ENCODE measurements at regions not wholly inside any gene's neighbourhood (a gene's known extent, or its start where the extent isn't known, plus 50 kb on each side); places are given as distances from the start of the nearest gene placed in this dataset.

DNA sequence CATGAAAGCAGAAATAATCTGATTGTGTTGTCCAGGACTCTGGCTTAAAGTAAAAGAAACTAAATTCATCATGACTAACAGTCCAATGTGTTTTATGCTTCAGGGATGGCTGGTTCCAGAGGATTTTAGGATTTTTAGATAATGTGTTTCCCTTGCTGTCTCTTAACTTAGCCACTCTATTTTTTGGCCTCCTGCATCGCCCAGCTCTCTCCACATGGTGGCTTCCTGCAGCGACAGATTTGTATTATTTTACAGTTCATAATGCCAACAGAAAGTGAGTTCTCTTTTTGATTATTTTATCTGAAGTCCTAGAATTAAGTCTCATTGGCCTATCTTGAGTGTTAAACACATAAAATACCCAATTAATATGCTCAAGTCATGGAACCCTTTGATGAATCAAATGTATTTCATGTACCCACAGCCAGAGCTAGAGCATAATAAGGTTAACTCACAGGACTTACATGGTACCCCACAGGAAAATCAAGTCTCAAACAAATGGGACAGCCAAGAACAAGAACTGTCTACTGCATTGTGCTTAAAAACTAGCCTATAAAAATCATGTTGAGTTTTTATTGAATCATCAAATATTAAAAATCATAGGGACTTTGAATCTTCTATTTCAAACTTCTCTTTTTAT, 582.5 kb downstream of the DOK5 start:
- Mint-ChIP-seq H3K27me3 (ENCODE audit: unreplicated experiment) (peaks cover 4% of the 10 kb centered on the region), H3K4me1 (ENCODE audit: unreplicated experiment) (no peaks in the 10 kb centered on the region), H3K4me3 (ENCODE audit: unreplicated experiment) (no peak overlapping the region), H3K27ac (ENCODE audit: unreplicated experiment) (no peak overlapping the region), H3K9me3 (ENCODE audit: unreplicated experiment) (peaks cover 48% of the 10 kb centered on the region), H3K36me3 (ENCODE audit: low read depth, unreplicated experiment) (peaks cover 5% of the 10 kb centered on the region)
- TF ChIP-seq, protein P1, sequence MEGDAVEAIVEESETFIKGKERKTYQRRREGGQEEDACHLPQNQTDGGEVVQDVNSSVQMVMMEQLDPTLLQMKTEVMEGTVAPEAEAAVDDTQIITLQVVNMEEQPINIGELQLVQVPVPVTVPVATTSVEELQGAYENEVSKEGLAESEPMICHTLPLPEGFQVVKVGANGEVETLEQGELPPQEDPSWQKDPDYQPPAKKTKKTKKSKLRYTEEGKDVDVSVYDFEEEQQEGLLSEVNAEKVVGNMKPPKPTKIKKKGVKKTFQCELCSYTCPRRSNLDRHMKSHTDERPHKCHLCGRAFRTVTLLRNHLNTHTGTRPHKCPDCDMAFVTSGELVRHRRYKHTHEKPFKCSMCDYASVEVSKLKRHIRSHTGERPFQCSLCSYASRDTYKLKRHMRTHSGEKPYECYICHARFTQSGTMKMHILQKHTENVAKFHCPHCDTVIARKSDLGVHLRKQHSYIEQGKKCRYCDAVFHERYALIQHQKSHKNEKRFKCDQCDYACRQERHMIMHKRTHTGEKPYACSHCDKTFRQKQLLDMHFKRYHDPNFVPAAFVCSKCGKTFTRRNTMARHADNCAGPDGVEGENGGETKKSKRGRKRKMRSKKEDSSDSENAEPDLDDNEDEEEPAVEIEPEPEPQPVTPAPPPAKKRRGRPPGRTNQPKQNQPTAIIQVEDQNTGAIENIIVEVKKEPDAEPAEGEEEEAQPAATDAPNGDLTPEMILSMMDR (IDR thresholded peaks at IDR 0.05; ENCODE audit: unreplicated experiment) = no peak
- no peak for DNase-seq (ENCODE audit: low spot score)

DNA sequence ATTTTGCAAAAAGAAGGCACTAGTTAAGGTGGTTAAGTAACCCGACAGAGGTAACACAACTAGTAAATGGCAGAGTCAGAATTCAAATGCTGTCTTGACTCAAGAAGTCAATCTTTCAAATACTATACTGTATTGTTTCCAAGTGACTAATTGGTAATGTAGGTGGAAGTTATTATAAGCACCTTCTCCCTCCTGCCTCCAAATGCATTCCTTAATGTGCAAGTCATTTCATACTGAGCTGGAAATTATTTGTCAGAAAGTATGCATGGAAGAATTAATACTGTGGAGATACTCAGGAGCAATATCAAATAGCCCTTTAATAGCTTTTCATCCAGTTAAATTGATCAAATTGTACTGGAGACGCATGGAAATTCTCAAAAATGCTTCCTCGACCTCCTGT, 579.1 kb downstream of the DOK5 start:
- peaks cover 53% of the 10 kb centered on the region for H3K9me3 Mint-ChIP-seq (ENCODE audit: unreplicated experiment)
- no peak overlapping the region for H3K27ac Mint-ChIP-seq (ENCODE audit: unreplicated experiment)
- H3K4me3 Mint-ChIP-seq (ENCODE audit: unreplicated experiment) = no peak overlapping the region
- H3K27me3 Mint-ChIP-seq (ENCODE audit: unreplicated experiment) = peaks cover 4% of the 10 kb centered on the region
- TF ChIP-seq, protein P1 (IDR thresholded peaks at IDR 0.05; ENCODE audit: unreplicated experiment) = no peak
- H3K36me3 Mint-ChIP-seq (ENCODE audit: low read depth, unreplicated experiment) = peaks cover 5% of the 10 kb centered on the region
- no peaks in the 10 kb centered on the region for H3K4me1 Mint-ChIP-seq (ENCODE audit: unreplicated experiment)
- no peak for DNase-seq (ENCODE audit: low spot score)

DNA sequence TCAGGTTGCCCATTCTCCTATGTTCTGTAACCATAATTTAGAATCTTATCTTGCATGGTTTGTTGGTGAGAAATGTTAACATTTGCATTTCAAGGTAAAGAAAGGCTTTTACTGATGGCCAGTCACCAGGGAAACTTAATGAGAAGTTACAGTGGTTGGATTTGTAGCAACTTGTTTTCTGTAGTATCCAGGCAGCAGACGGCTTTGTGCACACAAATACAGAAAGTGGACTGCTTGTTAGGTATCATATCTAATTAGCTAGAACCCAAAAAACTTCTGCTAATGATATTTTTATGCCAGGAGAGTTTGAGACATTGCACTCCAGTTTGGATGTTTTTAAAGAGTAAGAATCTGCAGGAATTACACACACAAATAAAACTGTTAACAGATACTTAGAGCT, 578.0 kb downstream of the DOK5 start:
- DNase-seq (ENCODE audit: low spot score) = no peak
- TF ChIP-seq, protein P1 (IDR thresholded peaks at IDR 0.05; ENCODE audit: unreplicated experiment) = no peak
- H3K4me1 Mint-ChIP-seq (ENCODE audit: unreplicated experiment) = no peaks in the 10 kb centered on the region
- peaks cover 5% of the 10 kb centered on the region for H3K36me3 Mint-ChIP-seq (ENCODE audit: low read depth, unreplicated experiment)
- no peak overlapping the region for H3K4me3 Mint-ChIP-seq (ENCODE audit: unreplicated experiment)
- H3K9me3 Mint-ChIP-seq (ENCODE audit: unreplicated experiment) = peaks cover 47% of the 10 kb centered on the region
- no peak overlapping the region for H3K27ac Mint-ChIP-seq (ENCODE audit: unreplicated experiment)
- peaks cover 4% of the 10 kb centered on the region for H3K27me3 Mint-ChIP-seq (ENCODE audit: unreplicated experiment)

DNA sequence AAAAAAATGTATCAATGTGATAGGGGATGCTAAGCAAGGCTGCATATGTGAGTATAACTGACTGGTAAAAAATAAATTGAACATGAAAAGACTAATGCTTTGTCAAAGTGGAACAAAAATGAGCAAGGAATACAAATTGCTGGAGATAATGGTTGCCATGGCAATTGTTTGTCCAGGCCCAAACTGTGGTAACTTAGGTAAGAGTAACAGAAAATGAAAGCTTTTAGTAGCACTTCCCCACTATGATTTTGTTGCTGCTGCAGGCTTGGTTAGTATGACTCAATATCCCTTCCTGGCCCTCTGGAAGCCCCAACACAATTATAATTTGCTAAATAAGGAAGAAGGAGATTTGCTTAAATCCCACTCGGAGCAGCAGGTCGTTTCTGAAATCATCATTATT, 577.1 kb downstream of the DOK5 start:
- H3K27me3 Mint-ChIP-seq (ENCODE audit: unreplicated experiment) = peaks cover 4% of the 10 kb centered on the region
- no peaks in the 10 kb centered on the region for H3K4me1 Mint-ChIP-seq (ENCODE audit: unreplicated experiment)
- DNase-seq (ENCODE audit: low spot score) = no peak
- peaks cover 5% of the 10 kb centered on the region for H3K36me3 Mint-ChIP-seq (ENCODE audit: low read depth, unreplicated experiment)
- no peak overlapping the region for H3K27ac Mint-ChIP-seq (ENCODE audit: unreplicated experiment)
- no peak overlapping the region for H3K4me3 Mint-ChIP-seq (ENCODE audit: unreplicated experiment)
- peaks cover 41% of the 10 kb centered on the region for H3K9me3 Mint-ChIP-seq (ENCODE audit: unreplicated experiment)
- TF ChIP-seq, protein P1 (IDR thresholded peaks at IDR 0.05; ENCODE audit: unreplicated experiment) = no peak

DNA sequence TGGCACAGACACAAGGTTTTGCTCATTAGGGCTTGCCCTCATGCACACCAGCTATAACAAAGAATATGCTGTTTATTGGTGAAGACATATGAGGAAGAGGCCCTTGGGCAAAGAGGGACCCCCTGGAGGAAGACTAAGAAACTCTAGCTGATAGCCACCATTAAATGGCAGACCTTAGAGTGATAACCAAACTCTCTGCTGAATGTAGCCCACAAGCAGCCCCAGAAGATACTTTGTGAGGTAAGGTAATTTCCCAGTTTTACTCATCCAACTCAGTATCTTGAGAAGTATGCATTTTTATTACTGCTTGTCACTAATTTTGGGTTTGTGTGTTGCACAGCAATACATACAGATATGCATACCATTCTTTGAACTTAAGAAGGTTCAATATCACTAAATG, 563.3 kb downstream of the DOK5 start:
- H3K4me1 Mint-ChIP-seq (ENCODE audit: unreplicated experiment) = no peaks in the 10 kb centered on the region
- DNase-seq (ENCODE audit: low spot score) = no peak
- no peak overlapping the region for H3K27ac Mint-ChIP-seq (ENCODE audit: unreplicated experiment)
- H3K27me3 Mint-ChIP-seq (ENCODE audit: unreplicated experiment) = peaks cover 2% of the 10 kb centered on the region
- peaks cover 4% of the 10 kb centered on the region for H3K36me3 Mint-ChIP-seq (ENCODE audit: low read depth, unreplicated experiment)
- TF ChIP-seq, protein P1 (IDR thresholded peaks at IDR 0.05; ENCODE audit: unreplicated experiment) = no peak
- peaks cover 51% of the 10 kb centered on the region for H3K9me3 Mint-ChIP-seq (ENCODE audit: unreplicated experiment)
- no peak overlapping the region for H3K4me3 Mint-ChIP-seq (ENCODE audit: unreplicated experiment)

All from endothelial cell (in vitro differentiated cells).